GM18861 (cell line): ENCODE measurements at regions not wholly inside any gene's neighbourhood (a gene's known extent, or its start where the extent isn't known, plus 50 kb on each side); places are given as distances from the start of the nearest gene placed in this dataset.
A peak's percentile ranks its signal among the peaks of the same experiment; 100 is the strongest.
"Not testable (repeated sequence)": the region's sequence is repeated elsewhere in the genome, so short reads cannot be mapped to it uniquely, and the experiment has no call there.

Source experiments
- ATAC-seq: cut with Tn5 transposase; IDR thresholded peaks from one replicate; pipeline ENCODE4 v1.9.1; 2021; ENCODE audit not compliant: unreplicated experiment

GRCh38 chr7:96826089-96826488 is 116.4 kb upstream of the SEM1 start:
- ATAC-seq: no peak

GRCh38 chr7:96827701-96828100 is 118.1 kb upstream of the SEM1 start:
- no peak for ATAC-seq

GRCh38 chr7:96829121-96829520 is 119.5 kb upstream of the SEM1 start:
- not testable (repeated sequence) for ATAC-seq

GRCh38 chr7:96831446-96831845 is 121.8 kb upstream of the SEM1 start:
- ATAC-seq: no peak

GRCh38 chr7:96832092-96832662 is 122.5 kb upstream of the SEM1 start:
- no peak for ATAC-seq

GRCh38 chr7:96833676-96834453 is 124.2 kb upstream of the SEM1 start:
- ATAC-seq: no peak

- ATAC-seq: no peak
These were observed 126.8 kb upstream of the SEM1 start for GRCh38 chr7:96836456-96836855.

- peak; percentile 100 for ATAC-seq
These were observed 127.9 kb upstream of the SEM1 start for GRCh38 chr7:96837593-96837992.

- no peak for ATAC-seq
These were observed 128.8 kb upstream of the SEM1 start for GRCh38 chr7:96838481-96838880.

GRCh38 chr7:96855139-96855538 is 145.5 kb upstream of the SEM1 start:
- ATAC-seq: no peak

- no peak for ATAC-seq
These were observed 146.0 kb upstream of the SEM1 start for GRCh38 chr7:96855691-96856090.

GRCh38 chr7:96869538-96869937 is 135.8 kb upstream of the DLX6 start:
- ATAC-seq: no peak

- no peak for ATAC-seq
These were observed 135.2 kb upstream of the DLX6 start for GRCh38 chr7:96870185-96870584.

- no peak for ATAC-seq
These were observed 134.4 kb upstream of the DLX6 start for GRCh38 chr7:96870934-96871333.

- no peak for ATAC-seq
These were observed 117.9 kb upstream of the DLX6 start for GRCh38 chr7:96887426-96887825.

GRCh38 chr7:96899108-96899507 is 106.2 kb upstream of the DLX6 start:
- no peak for ATAC-seq

- no peak for ATAC-seq
These were observed 103.4 kb upstream of the DLX6 start for GRCh38 chr7:96901822-96902445.

- ATAC-seq: no peak
These were observed 101.4 kb upstream of the DLX6 start for GRCh38 chr7:96903906-96904305.

GRCh38 chr7:96910486-96910885 is 94.9 kb upstream of the DLX6 start:
- ATAC-seq: no peak

- ATAC-seq: no peak
These were observed 90.3 kb upstream of the DLX6 start for GRCh38 chr7:96915029-96915428.

GRCh38 chr7:96920064-96920463 is 85.3 kb upstream of the DLX6 start:
- ATAC-seq: no peak

- no peak for ATAC-seq
These were observed 84.6 kb upstream of the DLX6 start for GRCh38 chr7:96920713-96921112.
